Common myeloid progenitor, CD34-positive (primary cell): ENCODE measurements at regions not wholly inside any gene's neighbourhood (a gene's known extent, or its start where the extent isn't known, plus 50 kb on each side); places are given as distances from the start of the nearest gene placed in this dataset.

Experiments
- CTCF ChIA-PET: fragments of 350-600 bp; sonication (Branson Sonifier 250); formaldehyde crosslinking; loops from one replicate; lab custom pipeline; 2021; ENCODE audit warnings: antibody characterized with exemption; lab: Charles Lee
- POLR2A ChIA-PET: fragments of 350-600 bp; sonication (Branson Sonifier 250); formaldehyde crosslinking; loops from one replicate; lab custom pipeline; 2021; ENCODE audit warnings: antibody characterized with exemption; lab: Charles Lee
- DNase-seq, 3 donors: peaks; one replicate each; pipeline versions ENCODE4 v3.0.0 to v3.0.0-alpha.2; 2013
- H3K27ac ChIP-seq, 2 experiments: 1 replicate in 1 of 2; 2 replicates in 1 of 2; pipeline ENCODE4 v1.7.0; 2013; ENCODE audit warnings: inconsistent platforms in 2 of 2, low read length in 2 of 2, mild to moderate bottlenecking in 2 of 2, low read depth in 1 of 2, moderate library complexity in 1 of 2; ENCODE audit not compliant: severe bottlenecking in 2 of 2, insufficient read depth in 1 of 2, poor library complexity in 1 of 2
- H3K27me3 ChIP-seq, 5 experiments: replicated peaks in 2 of 5; 1 replicate in 3 of 5; 2 replicates in 2 of 5; pipeline versions ENCODE4 v1.6.1 to v1.7.0; 2013; ENCODE audit warnings: low read length in 4 of 5, mild to moderate bottlenecking in 2 of 5, moderate library complexity in 2 of 5, inconsistent platforms in 1 of 5; ENCODE audit not compliant: insufficient read depth in 5 of 5, control insufficient read depth in 4 of 5
- H3K36me3 ChIP-seq, 4 experiments: 1 replicate in 2 of 4; 2 replicates in 2 of 4; pipeline versions ENCODE4 v1.6.1 to v1.7.0; 2013; ENCODE audit warnings: low read length in 3 of 4, control low read depth in 1 of 4, mild to moderate bottlenecking in 1 of 4; ENCODE audit not compliant: control insufficient read depth in 4 of 4, insufficient read depth in 4 of 4
- H3K4me1 ChIP-seq, 4 experiments: 1 replicate in 3 of 4; 2 replicates in 1 of 4; pipeline versions ENCODE4 v1.6.1 to v1.7.1; 2013; ENCODE audit warnings: low read length in 3 of 4, mild to moderate bottlenecking in 3 of 4, control low read depth in 1 of 4, inconsistent platforms in 1 of 4, moderate library complexity in 1 of 4; ENCODE audit not compliant: control insufficient read depth in 4 of 4, insufficient read depth in 4 of 4; ENCODE audit errors: control extremely low read depth in 1 of 4
- H3K4me3 ChIP-seq, 7 experiments: 1 replicate in 4 of 7; 2 replicates in 3 of 7; pipeline versions ENCODE4 v1.5.1 to v1.7.0; 2013; ENCODE audit warnings: mild to moderate bottlenecking in 7 of 7, low read length in 6 of 7, moderate library complexity in 6 of 7, inconsistent platforms in 2 of 7, low read depth in 2 of 7, control low read depth in 1 of 7; ENCODE audit not compliant: insufficient read depth in 4 of 7, control insufficient read depth in 1 of 7; ENCODE audit errors: extremely low read depth in 1 of 7
- H3K9me3 ChIP-seq, 5 experiments: 1 replicate in 4 of 5; 2 replicates in 1 of 5; pipeline versions ENCODE4 v1.6.1 to v1.7.1; 2013; ENCODE audit warnings: low read length in 4 of 5, mild to moderate bottlenecking in 2 of 5, inconsistent platforms in 1 of 5, low read depth in 1 of 5, moderate library complexity in 1 of 5; ENCODE audit not compliant: control insufficient read depth in 4 of 5, insufficient read depth in 2 of 5; ENCODE audit errors: control extremely low read depth in 1 of 5
- WGBS: methylation state at CpG from one replicate; pipeline ENCODE4 v1.1.5; 2013; ENCODE audit not compliant: insufficient coverage; 5-methylcytosine and 5-hydroxymethylcytosine counted together

GRCh38 chrX:63993936-63994335 is 208.9 kb upstream of the ARHGEF9 start:
- POLR2A ChIA-PET = no interaction called here
- no peaks in the 10 kb centered on the region for H3K4me1 ChIP-seq
- WGBS = 67% methylated on average over 3 of the region's 4 CpGs

DNA sequence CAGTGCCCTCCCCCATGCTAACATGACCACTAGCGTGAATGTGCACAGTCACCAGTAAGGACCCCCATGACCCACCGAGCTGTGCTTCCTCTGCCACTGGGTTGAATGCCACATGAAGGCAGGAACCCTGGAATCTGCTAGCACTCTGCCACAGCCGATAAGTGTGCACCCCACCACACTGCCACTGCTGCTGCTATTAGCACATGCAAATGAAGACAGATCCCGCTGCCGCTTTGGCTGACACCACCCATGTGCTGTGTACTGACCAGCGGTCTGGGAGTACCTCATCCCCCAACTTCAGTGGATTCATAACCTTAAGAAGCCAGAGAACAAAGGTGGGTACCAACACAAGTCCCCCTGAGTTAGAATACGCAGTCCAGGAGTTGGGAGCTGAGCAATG is 200.9 kb upstream of the ARHGEF9 start:
- 71% methylated on average over 6 of the region's 7 CpGs for WGBS
- POLR2A ChIA-PET = no interaction called here
- no peak for DNase-seq

More at GRCh38 chrX:63993936-63994335, 208.9 kb upstream of the ARHGEF9 start:
- H3K9me3 ChIP-seq = no peaks in the 10 kb centered on the region
- H3K27ac ChIP-seq = no peak overlapping the region
- H3K27me3 ChIP-seq = no peaks in the 10 kb centered on the region
- no peaks in the 10 kb centered on the region for H3K36me3 ChIP-seq
- CTCF ChIA-PET = no interaction called here
- DNase-seq = no peak
- no peak overlapping the region for H3K4me3 ChIP-seq

GRCh38 chrX:63979480-63979879 is 194.5 kb upstream of the ARHGEF9 start:
- Histone ChIP-seq H3K9me3 (peaks cover 0 to 11% (median 4%) of the 10 kb centered on the region in 5 experiments), H3K4me3 (no peak overlapping the region), H3K27me3 (no peaks in the 10 kb centered on the region), H3K27ac (no peak overlapping the region), H3K36me3 (no peaks in the 10 kb centered on the region), H3K4me1 (no peaks in the 10 kb centered on the region)
- DNase-seq = no peak
- WGBS = 100% methylated on average over 1 of the region's 1 CpG
- POLR2A ChIA-PET = no interaction called here
- CTCF ChIA-PET = no interaction called here

More for the DNA sequence above, 200.9 kb upstream of the ARHGEF9 start:
- CTCF ChIA-PET = no interaction called here
- no peaks in the 10 kb centered on the region for H3K36me3 ChIP-seq
- H3K9me3 ChIP-seq = peaks cover 0 to 2% (median 0%) of the 10 kb centered on the region in 5 experiments
- H3K27ac ChIP-seq = no peak overlapping the region
- no peaks in the 10 kb centered on the region for H3K27me3 ChIP-seq
- no peak overlapping the region for H3K4me3 ChIP-seq
- H3K4me1 ChIP-seq = no peaks in the 10 kb centered on the region

DNA sequence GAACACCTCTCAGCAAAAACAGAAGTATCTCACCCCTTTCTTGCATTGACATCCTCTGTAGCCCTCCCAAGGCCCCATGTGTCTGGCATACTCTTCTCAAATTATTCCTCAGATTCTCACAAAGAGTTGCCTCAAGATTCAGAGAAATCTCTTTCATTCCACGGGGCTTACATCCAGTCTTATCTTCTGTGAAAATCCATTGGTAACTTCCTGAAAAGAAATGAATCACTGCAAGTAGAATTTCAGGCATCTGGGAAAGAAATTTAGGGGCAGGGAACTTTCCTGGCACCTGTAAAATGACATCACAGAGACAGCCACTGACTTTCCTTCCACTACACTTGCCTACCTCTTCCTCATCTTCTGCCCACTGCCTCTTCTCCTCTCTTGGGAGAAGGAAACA is 182.5 kb upstream of the ARHGEF9 start:
- 29% methylated on average over 1 of the region's 1 CpG for WGBS
- Histone ChIP-seq H3K9me3 (no peaks in the 10 kb centered on the region), H3K27me3 (no peaks in the 10 kb centered on the region), H3K36me3 (no peaks in the 10 kb centered on the region), H3K4me1 (no peaks in the 10 kb centered on the region), H3K4me3 (no peak overlapping the region), H3K27ac (no peak overlapping the region)
- ChIA-PET CTCF (no interaction called here), POLR2A (no interaction called here)
- no peak for DNase-seq

- POLR2A ChIA-PET = no interaction called here
- 86% methylated on average over 2 of the region's 2 CpGs for WGBS
- no peaks in the 10 kb centered on the region for H3K27me3 ChIP-seq
- no peak overlapping the region for H3K27ac ChIP-seq
- H3K9me3 ChIP-seq = no peaks in the 10 kb centered on the region
- H3K4me3 ChIP-seq = no peak overlapping the region
- CTCF ChIA-PET = no interaction called here
- no peaks in the 10 kb centered on the region for H3K36me3 ChIP-seq
- H3K4me1 ChIP-seq = no peaks in the 10 kb centered on the region
- no peak for DNase-seq
Measured at GRCh38 chrX:63963095-63963784, 178.2 kb upstream of the ARHGEF9 start.

- no peaks in the 10 kb centered on the region for H3K27me3 ChIP-seq
- CTCF ChIA-PET = no interaction called here
- H3K36me3 ChIP-seq = no peaks in the 10 kb centered on the region
- H3K4me1 ChIP-seq = no peaks in the 10 kb centered on the region
- no peak for DNase-seq
- no peaks in the 10 kb centered on the region for H3K9me3 ChIP-seq
- no CpG with 5 or more reads among the region's 1 CpG for WGBS
- POLR2A ChIA-PET = no interaction called here
- no peak overlapping the region for H3K4me3 ChIP-seq
- no peak overlapping the region for H3K27ac ChIP-seq
Measured at GRCh38 chrX:63961964-63962363, 176.9 kb upstream of the ARHGEF9 start.

GRCh38 chrX:63959975-63960374 is 175.0 kb upstream of the ARHGEF9 start:
- H3K4me3 ChIP-seq = no peak overlapping the region
- CTCF ChIA-PET = no interaction called here
- no peaks in the 10 kb centered on the region for H3K4me1 ChIP-seq
- H3K9me3 ChIP-seq = no peaks in the 10 kb centered on the region
- DNase-seq = no peak
- POLR2A ChIA-PET = no interaction called here
- no peaks in the 10 kb centered on the region for H3K36me3 ChIP-seq
- H3K27ac ChIP-seq = no peak overlapping the region
- H3K27me3 ChIP-seq = no peaks in the 10 kb centered on the region
